GM12873 (cell line): ENCODE measurements at regions not wholly inside any gene's neighbourhood (a gene's known extent, or its start where the extent isn't known, plus 50 kb on each side); places are given as distances from the start of the nearest gene placed in this dataset.

Experiments
- CTCF ChIP-seq: IDR thresholded peaks from 2 replicates; pipeline ENCODE4 v1.5.1; 2012; ENCODE audit warnings: low read depth, mild to moderate bottlenecking, moderate library complexity, low read length, control low read depth; ENCODE audit not compliant: insufficient read depth; ENCODE audit errors: missing control alignments

GRCh38 chr1:170310951-170311350 is 165.2 kb downstream of the NTMT2 start:
- TF ChIP-seq CTCF = no peak

- TF ChIP-seq CTCF = no peak
Observed at GRCh38 chr1:170313306-170313705, 167.5 kb downstream of the NTMT2 start.

DNA sequence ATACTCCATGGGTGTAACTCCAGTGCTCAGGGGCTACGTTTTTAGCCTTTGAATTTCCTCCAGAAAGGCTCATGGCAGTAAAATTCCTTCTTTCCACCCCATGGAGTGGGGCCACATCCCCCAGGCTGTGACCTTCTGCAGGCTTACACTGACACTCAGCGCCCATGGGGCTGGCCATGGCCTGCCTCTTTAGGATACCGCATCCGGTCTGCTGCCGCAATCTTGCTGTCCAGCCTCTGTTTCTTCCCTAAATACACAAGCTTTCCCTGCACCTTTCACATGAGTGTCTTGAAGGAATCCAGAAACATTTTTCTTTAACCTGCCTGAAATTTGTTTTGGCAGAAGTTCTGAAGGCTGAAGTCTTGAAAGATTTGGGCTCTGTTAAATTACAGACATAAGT is 170.5 kb downstream of the NTMT2 start:
- no peak for TF ChIP-seq CTCF

DNA sequence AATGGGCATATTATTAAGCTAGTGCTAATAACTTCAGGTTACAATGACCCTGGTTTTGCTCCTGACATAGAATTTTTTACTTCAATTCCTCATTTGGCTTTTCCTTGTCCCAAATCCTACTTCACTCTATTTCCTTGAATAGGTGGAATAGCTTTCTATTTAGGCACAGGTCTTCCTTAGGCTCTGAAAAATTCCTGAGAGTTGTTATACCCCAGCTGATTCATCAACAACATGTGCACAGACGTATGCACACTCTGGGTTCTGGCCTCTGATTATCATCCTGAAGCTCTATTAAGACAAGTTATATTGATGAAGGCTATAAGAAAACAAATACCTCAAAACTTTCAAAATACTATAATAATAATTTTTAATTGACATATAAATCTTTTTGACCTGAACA is 172.4 kb downstream of the NTMT2 start:
- TF ChIP-seq CTCF = no peak

DNA sequence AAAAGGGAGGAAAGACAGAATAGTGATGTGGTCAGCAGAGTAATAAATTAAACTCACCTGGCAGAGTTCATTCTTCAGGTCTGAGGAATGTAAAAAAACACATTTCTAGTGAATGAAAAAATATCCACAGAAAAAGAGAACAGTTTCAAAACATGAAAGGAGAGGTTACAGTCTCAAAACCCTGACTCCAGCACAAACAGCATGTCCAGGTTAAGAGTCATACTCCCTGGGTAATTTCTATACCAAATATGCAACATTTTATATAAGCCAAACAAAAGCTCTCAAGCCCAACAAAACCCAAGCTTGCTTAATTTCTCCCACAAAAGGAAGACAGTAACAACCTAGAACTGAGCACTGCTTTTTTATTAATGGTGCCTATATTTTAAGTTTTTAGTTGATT is 173.0 kb downstream of the NTMT2 start:
- no peak for TF ChIP-seq CTCF

GRCh38 chr1:170321113-170321512 is 175.4 kb downstream of the NTMT2 start:
- TF ChIP-seq CTCF = no peak

DNA sequence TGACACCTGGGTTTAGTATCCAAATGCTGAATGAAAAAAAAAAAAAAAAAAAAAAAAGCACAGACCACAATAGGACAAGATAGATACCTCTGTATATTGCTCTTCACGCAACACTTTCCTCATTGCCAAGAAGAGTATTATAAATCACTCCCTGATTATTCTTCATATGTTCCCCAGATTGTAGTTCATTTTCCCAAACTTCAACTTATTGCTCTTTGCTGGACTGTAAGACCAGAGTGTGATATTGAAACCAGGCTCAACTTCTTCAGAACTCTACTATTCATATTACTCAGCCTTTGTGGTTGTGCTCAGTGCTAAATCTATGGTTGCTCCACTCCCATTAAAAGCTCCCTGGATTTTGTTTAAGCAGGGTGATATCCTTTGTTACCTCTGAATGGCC is 180.4 kb downstream of the NTMT2 start:
- no peak for TF ChIP-seq CTCF

DNA sequence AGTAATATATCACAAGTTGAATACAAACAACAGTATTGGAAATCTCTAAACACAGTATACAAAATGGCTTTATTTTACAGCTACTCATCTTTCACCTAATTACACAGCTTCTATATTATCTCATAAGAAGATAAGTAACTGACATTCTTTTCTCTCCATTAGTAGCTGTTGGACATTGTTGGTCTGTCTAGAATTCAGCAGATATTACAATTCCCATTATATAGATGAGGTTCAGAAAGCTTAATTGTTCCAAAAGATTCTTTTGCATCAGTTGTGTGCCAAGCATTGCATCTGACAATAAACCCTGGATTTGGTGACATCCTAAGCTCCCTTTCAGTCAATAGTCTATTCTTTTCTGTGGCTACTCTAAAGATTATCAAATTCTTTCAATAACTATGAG is 187.0 kb downstream of the NTMT2 start:
- no peak for TF ChIP-seq CTCF
